Activated CD4-positive, alpha-beta T cell treated with anti-CD3 and anti-CD28 coated beads, Interleukin-2, Interleukin-4, amounts not matched to agents 100 ng/mL and 50 ng/mL, durations not matched to agents 16 hours and 8 hours (primary cell): ENCODE measurements at regions not wholly inside any gene's neighbourhood (a gene's known extent, or its start where the extent isn't known, plus 50 kb on each side); places are given as distances from the start of the nearest gene placed in this dataset.
"Not testable (repeated sequence)": the region's sequence is repeated elsewhere in the genome, so short reads cannot be mapped to it uniquely, and the experiment has no call there.

Source experiments
- DNase-seq: peaks from one replicate; pipeline ENCODE4 v3.0.0-alpha.2; 2020; ENCODE audit warnings: low spot score

GRCh38 chr3:71956069-71956340 is 171.1 kb upstream of the PROK2 start:
- no peak for DNase-seq

- DNase-seq: peak; percentile 84
Measured at GRCh38 chr3:71955240-71956068, 170.5 kb upstream of the PROK2 start.

GRCh38 chr3:71951842-71952241 is 166.9 kb upstream of the PROK2 start:
- DNase-seq: no peak

GRCh38 chr3:71951361-71951760 is 166.4 kb upstream of the PROK2 start:
- DNase-seq: no peak

GRCh38 chr3:71949442-71949841 is 164.5 kb upstream of the PROK2 start:
- no peak for DNase-seq

GRCh38 chr3:71944482-71945065 is 159.6 kb upstream of the PROK2 start:
- DNase-seq: no peak

GRCh38 chr3:71942432-71943187 is 157.7 kb upstream of the PROK2 start:
- DNase-seq: no peak

GRCh38 chr3:71940486-71940885 is 155.5 kb upstream of the PROK2 start:
- DNase-seq: no peak

GRCh38 chr3:71938081-71938480 is 153.1 kb upstream of the PROK2 start:
- DNase-seq: not testable (repeated sequence)

GRCh38 chr3:71936681-71937080 is 151.7 kb upstream of the PROK2 start:
- DNase-seq: no peak

- DNase-seq: no peak
Measured at GRCh38 chr3:71934520-71935270, 149.7 kb upstream of the PROK2 start.

GRCh38 chr3:71931922-71932321 is 147.0 kb upstream of the PROK2 start:
- no peak for DNase-seq

- peak; percentile 42 for DNase-seq
Measured at GRCh38 chr3:71930056-71930991, 145.4 kb upstream of the PROK2 start.

GRCh38 chr3:71928212-71928611 is 143.3 kb upstream of the PROK2 start:
- no peak for DNase-seq

GRCh38 chr3:71927505-71928066 is 142.6 kb upstream of the PROK2 start:
- DNase-seq: no peak

GRCh38 chr3:71926616-71927015 is 141.7 kb upstream of the PROK2 start:
- DNase-seq: no peak

GRCh38 chr3:71926262-71926600 is 141.3 kb upstream of the PROK2 start:
- DNase-seq: peak; percentile 9

- DNase-seq: not testable (repeated sequence)
Measured at GRCh38 chr3:71925511-71926261, 140.7 kb upstream of the PROK2 start.

- DNase-seq: no peak
Measured at GRCh38 chr3:71924721-71925120, 139.8 kb upstream of the PROK2 start.

GRCh38 chr3:71921036-71921435 is 136.1 kb upstream of the PROK2 start:
- no peak for DNase-seq
